NB4 (cell line): ENCODE measurements at regions not wholly inside any gene's neighbourhood (a gene's known extent, or its start where the extent isn't known, plus 50 kb on each side); places are given as distances from the start of the nearest gene placed in this dataset.

Source experiments
- DNase-seq: peaks from one replicate; pipeline ENCODE4 v3.0.0; 2010; ENCODE audit warnings: low read depth
- H3K4me3 ChIP-seq: one replicate; pipeline ENCODE4 v1.5.1; 2011; ENCODE audit warnings: mild to moderate bottlenecking, low read depth, low read length, moderate library complexity
- MYC ChIP-seq: IDR thresholded peaks from 2 replicates; pipeline ENCODE4 v1.6.1; 2011; ENCODE audit warnings: low read depth, low read length
- POLR2A ChIP-seq: IDR thresholded peaks from 2 replicates; pipeline ENCODE4 v1.6.1; 2011; ENCODE audit warnings: mild to moderate bottlenecking; ENCODE audit not compliant: insufficient read length; ENCODE audit errors: extremely low read depth
- TF ChIP-seq, protein P1 (sequence below): IDR thresholded peaks from one replicate; pipeline ENCODE4 v1.5.1; 2012; ENCODE audit warnings: low read depth, low read length
- TF ChIP-seq, protein P2 (sequence below): IDR thresholded peaks from 2 replicates; pipeline ENCODE4 v1.6.1; 2011; ENCODE audit warnings: low read depth, low read length

DNA sequence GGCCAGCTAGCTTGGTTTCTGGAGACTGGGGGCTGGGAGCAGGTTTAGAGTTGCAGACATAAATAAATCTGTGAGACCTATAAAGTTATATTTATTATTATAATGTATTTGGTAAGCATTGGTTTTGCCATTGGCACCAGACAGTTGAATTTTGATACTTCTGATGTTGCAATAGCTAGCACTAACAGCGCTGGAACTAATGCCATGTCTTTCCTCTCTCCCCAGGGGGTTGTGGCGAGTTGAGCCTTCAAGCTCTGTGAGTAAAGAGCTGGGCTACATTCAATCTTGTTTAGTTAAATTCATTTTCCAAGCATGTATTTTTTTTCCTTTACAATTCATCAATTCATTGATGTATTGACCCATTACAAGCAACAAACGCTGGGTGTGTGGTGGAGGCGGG, 358.7 kb upstream of the NR3C2 start:
- DNase-seq, result peak; percentile 3
- TF ChIP-seq POLR2A (no peak), MYC (no peak)
- TF ChIP-seq, protein P1, sequence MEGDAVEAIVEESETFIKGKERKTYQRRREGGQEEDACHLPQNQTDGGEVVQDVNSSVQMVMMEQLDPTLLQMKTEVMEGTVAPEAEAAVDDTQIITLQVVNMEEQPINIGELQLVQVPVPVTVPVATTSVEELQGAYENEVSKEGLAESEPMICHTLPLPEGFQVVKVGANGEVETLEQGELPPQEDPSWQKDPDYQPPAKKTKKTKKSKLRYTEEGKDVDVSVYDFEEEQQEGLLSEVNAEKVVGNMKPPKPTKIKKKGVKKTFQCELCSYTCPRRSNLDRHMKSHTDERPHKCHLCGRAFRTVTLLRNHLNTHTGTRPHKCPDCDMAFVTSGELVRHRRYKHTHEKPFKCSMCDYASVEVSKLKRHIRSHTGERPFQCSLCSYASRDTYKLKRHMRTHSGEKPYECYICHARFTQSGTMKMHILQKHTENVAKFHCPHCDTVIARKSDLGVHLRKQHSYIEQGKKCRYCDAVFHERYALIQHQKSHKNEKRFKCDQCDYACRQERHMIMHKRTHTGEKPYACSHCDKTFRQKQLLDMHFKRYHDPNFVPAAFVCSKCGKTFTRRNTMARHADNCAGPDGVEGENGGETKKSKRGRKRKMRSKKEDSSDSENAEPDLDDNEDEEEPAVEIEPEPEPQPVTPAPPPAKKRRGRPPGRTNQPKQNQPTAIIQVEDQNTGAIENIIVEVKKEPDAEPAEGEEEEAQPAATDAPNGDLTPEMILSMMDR, result no peak
- TF ChIP-seq, protein P2, sequence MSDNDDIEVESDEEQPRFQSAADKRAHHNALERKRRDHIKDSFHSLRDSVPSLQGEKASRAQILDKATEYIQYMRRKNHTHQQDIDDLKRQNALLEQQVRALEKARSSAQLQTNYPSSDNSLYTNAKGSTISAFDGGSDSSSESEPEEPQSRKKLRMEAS, result no peak
- H3K4me3 ChIP-seq, result no peak overlapping the region

DNA sequence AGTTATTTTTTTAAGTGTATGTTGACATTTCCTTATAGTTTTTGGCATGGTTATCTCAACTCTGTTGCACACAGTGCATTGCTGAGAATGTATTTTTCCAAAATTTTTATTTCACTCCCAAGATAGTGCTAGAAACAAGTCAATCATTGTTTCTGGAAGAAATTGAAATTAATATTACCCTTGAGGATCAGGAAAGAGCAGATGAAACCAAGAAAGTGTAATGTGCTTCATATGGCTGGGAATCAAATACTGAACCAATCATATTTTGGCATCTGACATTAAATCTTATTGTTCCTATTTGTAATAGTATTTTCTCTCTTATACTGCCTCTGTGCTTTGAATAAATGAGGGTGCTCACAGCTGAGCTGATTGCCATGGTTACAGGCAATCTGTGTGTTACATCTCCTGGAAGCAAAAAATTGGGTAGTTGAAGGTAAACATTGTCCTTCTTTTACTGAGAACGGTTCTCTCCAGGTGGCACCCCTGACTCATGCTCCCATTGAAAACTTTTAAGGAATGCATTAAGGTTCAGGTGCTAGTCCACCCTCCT, 358.2 kb upstream of the NR3C2 start:
- H3K4me3 ChIP-seq, result no peak overlapping the region
- no peak for TF ChIP-seq POLR2A
- no peak for TF ChIP-seq MYC
- TF ChIP-seq, protein P1, result no peak
- TF ChIP-seq, protein P2, result no peak
- no peak for DNase-seq

DNA sequence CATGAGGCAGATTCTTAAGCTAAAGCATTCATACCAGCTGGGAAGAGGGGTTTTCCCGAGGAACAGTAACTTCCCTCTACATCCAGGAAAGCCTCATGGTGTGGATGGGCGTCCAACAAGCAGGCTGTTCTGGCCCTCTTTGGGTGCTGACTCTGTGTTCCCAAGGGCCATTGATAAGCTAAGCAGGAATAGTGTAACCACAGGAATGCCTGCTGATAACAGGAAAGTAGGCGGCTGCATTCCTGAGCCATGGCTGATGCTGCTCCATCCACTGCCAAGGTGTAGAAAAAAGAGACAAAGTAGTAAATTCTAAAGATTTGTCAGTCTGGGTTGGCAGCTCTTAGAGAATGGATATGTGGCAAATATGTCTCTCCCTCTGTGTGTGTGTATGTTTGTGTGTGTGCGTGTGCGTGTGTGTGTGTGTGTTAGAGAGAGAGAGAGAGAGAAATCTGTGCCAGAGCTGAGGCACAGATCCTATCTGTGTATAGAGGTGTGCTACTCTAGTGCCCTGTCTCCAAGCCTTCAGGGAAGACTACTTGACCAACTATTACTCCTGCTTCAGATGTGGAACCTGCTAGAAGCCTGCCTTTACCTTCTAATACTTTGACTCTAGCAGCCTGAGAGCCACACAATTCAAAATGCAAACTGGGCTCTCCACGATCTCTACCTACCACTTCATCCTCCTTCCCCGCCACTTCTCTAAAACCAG, 353.1 kb upstream of the NR3C2 start:
- H3K4me3 ChIP-seq, result no peak overlapping the region
- TF ChIP-seq, protein P2, result no peak
- no peak for TF ChIP-seq POLR2A
- no peak for TF ChIP-seq MYC
- TF ChIP-seq, protein P1, result no peak
- no peak for DNase-seq

DNA sequence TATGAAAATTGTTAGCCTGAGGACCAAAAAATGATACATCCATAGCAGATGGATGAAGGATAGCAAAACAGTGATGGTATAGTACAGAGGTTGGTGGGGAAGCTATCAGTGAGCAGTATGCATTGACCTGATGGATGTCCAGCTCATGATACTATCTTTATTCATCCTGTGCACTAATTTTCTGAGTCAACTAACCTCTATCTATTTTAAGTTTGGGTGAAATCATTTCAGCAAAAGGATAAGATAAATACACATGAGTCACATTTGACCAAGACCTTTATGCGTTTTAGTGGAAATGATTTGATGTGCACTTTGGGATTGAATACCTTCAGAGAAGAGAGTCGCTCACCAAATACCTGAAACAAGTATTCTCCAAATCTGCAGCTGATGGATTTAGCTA, 351.0 kb upstream of the NR3C2 start:
- H3K4me3 ChIP-seq, result no peak overlapping the region
- no peak for DNase-seq
- no peak for TF ChIP-seq POLR2A
- TF ChIP-seq, protein P2, result no peak
- TF ChIP-seq, protein P1, result no peak
- no peak for TF ChIP-seq MYC

DNA sequence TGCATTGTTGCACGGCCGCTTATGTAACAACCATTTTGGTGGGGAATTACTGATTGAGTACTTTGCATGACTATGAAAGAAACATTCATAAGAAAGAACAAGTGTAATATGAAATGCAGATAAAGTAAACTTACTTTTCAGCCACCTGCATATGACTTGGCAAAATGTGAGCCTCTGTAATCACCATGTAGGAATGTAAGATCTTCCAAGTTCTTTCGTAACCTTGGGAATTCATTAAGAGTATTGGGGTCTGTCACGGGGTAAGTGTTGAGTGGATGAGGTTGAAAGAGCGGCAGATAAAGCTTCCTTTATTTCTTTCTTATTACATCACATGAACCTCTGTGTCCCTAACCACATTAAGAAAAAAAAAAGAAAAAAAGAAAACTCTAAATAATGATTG, 348.5 kb upstream of the NR3C2 start:
- TF ChIP-seq, protein P2, result no peak
- TF ChIP-seq, protein P1, result no peak
- TF ChIP-seq MYC, result no peak
- no peak for TF ChIP-seq POLR2A
- no peak overlapping the region for H3K4me3 ChIP-seq
- no peak for DNase-seq
